GM10248 (cell line): ENCODE measurements at regions not wholly inside any gene's neighbourhood (a gene's known extent, or its start where the extent isn't known, plus 50 kb on each side); places are given as distances from the start of the nearest gene placed in this dataset.
"Not testable (repeated sequence)": the region's sequence is repeated elsewhere in the genome, so short reads cannot be mapped to it uniquely, and the experiment has no call there.

Source experiments
- CTCF ChIA-PET: fragments of 300-600 bp; sonication (Branson Sonifier 250); formaldehyde crosslinking; extraction: SDS; loops from one replicate; lab custom pipeline; 2021; ENCODE audit warnings: antibody characterized with exemption; lab: Yijun Ruan, JAX
- POLR2A ChIA-PET: fragments of 350-650 bp; sonication (Branson Sonifier 250); formaldehyde crosslinking; extraction: SDS; loops from one replicate; lab custom pipeline; 2020; ENCODE audit warnings: antibody characterized with exemption; lab: Yijun Ruan, JAX
- DNase-seq: peaks from one replicate; pipeline ENCODE4 v3.0.0; 2012; ENCODE audit errors: extremely low spot score
- CTCF ChIP-seq: IDR thresholded peaks from 2 replicates; pipeline ENCODE4 v1.5.1; 2012; ENCODE audit warnings: mild to moderate bottlenecking, low read depth; ENCODE audit errors: extremely low read depth, missing control alignments, control extremely low read depth

DNA sequence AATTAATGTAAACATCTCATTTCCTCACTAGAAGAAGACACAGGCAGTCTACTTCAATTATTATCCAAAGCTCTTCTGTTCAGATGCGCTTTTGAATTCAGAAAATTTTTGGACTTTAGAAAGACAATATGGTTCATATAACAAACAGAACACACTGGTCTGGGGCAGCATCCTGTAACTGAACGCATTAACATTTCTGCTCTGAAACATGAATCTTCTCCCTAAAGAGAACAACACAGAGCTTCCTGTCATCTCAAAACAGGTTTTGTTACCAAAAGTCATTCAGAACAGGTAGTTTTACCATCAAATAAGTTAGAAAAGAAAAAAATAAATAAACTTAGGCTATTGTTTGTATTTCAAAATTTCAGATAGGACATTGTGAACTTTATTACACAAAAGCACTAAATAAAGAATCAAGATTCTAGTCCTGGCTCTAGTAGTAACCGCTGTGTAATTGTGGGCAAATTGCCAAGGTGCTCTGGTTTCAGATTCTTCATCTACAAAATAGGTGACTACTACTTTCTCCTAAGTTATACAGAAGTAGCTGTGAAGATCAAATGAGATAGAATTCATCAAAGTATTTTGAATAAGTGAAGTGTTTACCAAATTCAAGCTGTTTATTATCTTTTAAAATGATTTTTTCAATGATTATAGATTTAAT, 252.3 kb upstream of the RASGEF1B start:
- ChIA-PET CTCF (interaction anchor here (1.9 kb wide), 1 partner anchor 20 kb away, joined by 4 read pairs; no protein-coding TSS in a partner anchor), POLR2A (no interaction called here)
- DNase-seq = no peak
- no peak for TF ChIP-seq CTCF

GRCh38 chr4:81723019-81723884, 251.5 kb upstream of the RASGEF1B start:
- no peak for TF ChIP-seq CTCF
- ChIA-PET POLR2A (no interaction called here), CTCF (interaction anchor here (1.9 kb wide), 1 partner anchor 19 kb away, joined by 4 read pairs; no protein-coding TSS in a partner anchor)
- DNase-seq = no peak

DNA sequence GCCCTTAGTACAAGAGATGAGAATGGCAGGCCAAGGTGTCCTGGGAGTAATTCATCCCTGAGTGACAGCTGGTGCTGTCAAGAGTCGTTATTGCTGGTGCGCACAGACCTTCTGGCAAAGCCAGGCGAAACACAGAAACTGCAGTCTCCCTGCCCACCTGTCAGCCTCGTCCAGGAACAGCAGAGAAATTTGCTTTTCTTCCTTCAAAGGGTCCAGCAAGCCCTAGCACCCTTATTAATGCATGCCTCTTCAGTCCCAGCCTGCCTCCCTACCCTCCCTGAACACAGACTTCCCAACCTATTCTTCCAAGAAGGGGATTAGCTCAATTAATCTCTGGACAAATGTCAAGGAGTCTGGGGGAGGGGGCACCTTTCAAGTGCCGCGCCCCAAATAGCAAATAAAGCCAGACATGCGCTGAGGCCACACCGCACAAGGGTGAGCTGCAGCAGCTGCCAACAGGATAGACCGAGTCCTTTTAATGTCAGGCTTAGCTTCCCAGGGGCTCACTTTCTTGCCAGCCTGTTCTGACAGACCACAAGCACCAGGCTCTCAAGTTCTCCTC, 250.7 kb upstream of the RASGEF1B start:
- TF ChIP-seq CTCF = no peak
- CTCF ChIA-PET = no interaction called here
- no peak for DNase-seq
- POLR2A ChIA-PET = no interaction called here

GRCh38 chr4:81715757-81716156, 244.1 kb upstream of the RASGEF1B start:
- no peak for TF ChIP-seq CTCF
- CTCF ChIA-PET = interaction anchor here (1.1 kb wide), 1 partner anchor 203 kb away, joined by 3 read pairs; no protein-coding TSS in a partner anchor
- DNase-seq = no peak
- POLR2A ChIA-PET = no interaction called here

- POLR2A ChIA-PET = not testable (repeated sequence)
Observed at GRCh38 chr4:81715357-81715756, 243.7 kb upstream of the RASGEF1B start.

GRCh38 chr4:81714291-81714690, 242.6 kb upstream of the RASGEF1B start:
- CTCF ChIA-PET = no interaction called here
- no peak for DNase-seq
- TF ChIP-seq CTCF = no peak
- POLR2A ChIA-PET = no interaction called here

More at GRCh38 chr4:81715357-81715756, 243.7 kb upstream of the RASGEF1B start:
- not testable (repeated sequence) for DNase-seq
- CTCF ChIA-PET = interaction anchor here (1.1 kb wide), 1 partner anchor 202 kb away, joined by 3 read pairs; no protein-coding TSS in a partner anchor
